ENCODE measurements at regions not wholly inside any gene's neighbourhood (a gene's known extent, or its start where the extent isn't known, plus 50 kb on each side); places are given as distances from the start of the nearest gene placed in this dataset.

DNA sequence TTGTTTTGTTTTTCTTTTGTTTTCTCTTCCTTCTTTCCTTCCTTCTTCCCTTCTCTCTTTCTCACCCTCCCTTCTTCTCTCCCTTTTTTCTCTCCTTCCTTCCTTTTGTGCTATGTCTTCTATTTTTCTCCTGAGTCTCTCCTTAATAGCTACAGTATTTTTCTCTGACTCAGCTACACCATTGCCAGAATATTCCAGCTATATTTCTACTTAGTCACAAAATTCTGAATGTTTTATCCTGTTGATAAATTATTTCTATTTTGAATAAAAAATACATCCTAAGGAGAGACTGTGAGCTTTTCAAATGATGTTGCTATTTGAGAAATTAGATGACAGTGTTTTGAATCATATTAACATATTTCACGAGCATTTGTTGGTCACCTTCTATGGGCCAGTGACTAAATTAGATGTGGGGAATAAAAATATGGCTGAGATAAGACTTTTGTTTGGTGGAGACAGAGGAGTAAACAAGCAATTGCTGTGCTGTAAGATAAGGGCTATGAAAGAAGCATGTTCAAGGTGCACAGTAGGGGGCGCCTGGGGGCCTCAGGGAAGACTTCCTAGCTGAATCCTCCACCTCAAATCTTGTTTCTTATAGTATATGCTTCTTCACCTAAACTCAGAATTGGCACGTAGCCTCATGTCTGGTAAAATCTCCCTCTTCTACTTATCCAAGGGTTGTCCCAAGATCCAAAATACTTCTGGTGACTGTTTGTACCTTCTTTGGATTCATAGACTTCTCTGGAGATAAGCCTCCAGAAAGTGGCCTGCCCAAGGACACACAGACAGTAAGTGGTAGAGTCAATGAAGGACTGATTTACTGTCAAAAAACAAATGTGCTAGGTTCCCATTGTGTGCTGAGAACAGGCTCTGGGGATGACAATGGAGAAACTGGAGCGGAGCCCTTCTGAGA lies 115.5 kb upstream of the CREB5 start:
- TF ChIP-seq, protein P1, sequence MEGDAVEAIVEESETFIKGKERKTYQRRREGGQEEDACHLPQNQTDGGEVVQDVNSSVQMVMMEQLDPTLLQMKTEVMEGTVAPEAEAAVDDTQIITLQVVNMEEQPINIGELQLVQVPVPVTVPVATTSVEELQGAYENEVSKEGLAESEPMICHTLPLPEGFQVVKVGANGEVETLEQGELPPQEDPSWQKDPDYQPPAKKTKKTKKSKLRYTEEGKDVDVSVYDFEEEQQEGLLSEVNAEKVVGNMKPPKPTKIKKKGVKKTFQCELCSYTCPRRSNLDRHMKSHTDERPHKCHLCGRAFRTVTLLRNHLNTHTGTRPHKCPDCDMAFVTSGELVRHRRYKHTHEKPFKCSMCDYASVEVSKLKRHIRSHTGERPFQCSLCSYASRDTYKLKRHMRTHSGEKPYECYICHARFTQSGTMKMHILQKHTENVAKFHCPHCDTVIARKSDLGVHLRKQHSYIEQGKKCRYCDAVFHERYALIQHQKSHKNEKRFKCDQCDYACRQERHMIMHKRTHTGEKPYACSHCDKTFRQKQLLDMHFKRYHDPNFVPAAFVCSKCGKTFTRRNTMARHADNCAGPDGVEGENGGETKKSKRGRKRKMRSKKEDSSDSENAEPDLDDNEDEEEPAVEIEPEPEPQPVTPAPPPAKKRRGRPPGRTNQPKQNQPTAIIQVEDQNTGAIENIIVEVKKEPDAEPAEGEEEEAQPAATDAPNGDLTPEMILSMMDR (IDR thresholded peaks at IDR 0.05): no peak
- no peak for TF ChIP-seq POLR2AphosphoS5 (IDR thresholded peaks at IDR 0.05; ENCODE audit: insufficient read depth in 1 of 2, low read depth in 1 of 2)
